GM12872 (cell line): ENCODE measurements at regions not wholly inside any gene's neighbourhood (a gene's known extent, or its start where the extent isn't known, plus 50 kb on each side); places are given as distances from the start of the nearest gene placed in this dataset.

Source experiments
- CTCF ChIP-seq: IDR thresholded peaks from 3 replicates; pipeline ENCODE4 v1.5.1; 2011; ENCODE audit warnings: low read depth, mild to moderate bottlenecking, low read length, moderate library complexity; ENCODE audit not compliant: insufficient read depth

- TF ChIP-seq CTCF: no peak
Measured at GRCh38 chr4:95742872-95743271, 97.0 kb upstream of the PDHA2 start.

GRCh38 chr4:95742179-95742578, 97.7 kb upstream of the PDHA2 start:
- TF ChIP-seq CTCF: no peak

- TF ChIP-seq CTCF: no peak
Measured at GRCh38 chr4:95732061-95732460, 107.8 kb upstream of the PDHA2 start.

- no peak for TF ChIP-seq CTCF
Measured at GRCh38 chr4:95729596-95729995, 110.3 kb upstream of the PDHA2 start.

- TF ChIP-seq CTCF: no peak
Measured at GRCh38 chr4:95728145-95728544, 111.7 kb upstream of the PDHA2 start.

- no peak for TF ChIP-seq CTCF
Measured at GRCh38 chr4:95715830-95716229, 124.1 kb upstream of the PDHA2 start.

- no peak for TF ChIP-seq CTCF
Measured at GRCh38 chr4:95714571-95714970, 125.3 kb upstream of the PDHA2 start.

GRCh38 chr4:95705323-95705722, 134.6 kb upstream of the PDHA2 start:
- TF ChIP-seq CTCF: no peak
